Mammary epithelial cell (primary cell): ENCODE measurements at regions not wholly inside any gene's neighbourhood (a gene's known extent, or its start where the extent isn't known, plus 50 kb on each side); places are given as distances from the start of the nearest gene placed in this dataset.
"Not testable (repeated sequence)": the region's sequence is repeated elsewhere in the genome, so short reads cannot be mapped to it uniquely, and the experiment has no call there.

Experiments
- EZH2 ChIP-seq: IDR thresholded peaks from 2 replicates; pipeline ENCODE4 v1.6.1; 2012; ENCODE audit warnings: low read length, inconsistent platforms, borderline replicate concordance
- TF ChIP-seq, protein P1 (sequence below), 2 donors: IDR thresholded peaks in 1 of 2; conservative IDR thresholded peaks in 1 of 2; 2 replicates each; pipeline ENCODE4 v1.5.1; 2011 to 2012; ENCODE audit warnings: inconsistent platforms in 2 of 2, low read length in 2 of 2, mild to moderate bottlenecking in 2 of 2, control low read depth in 1 of 2, low read depth in 1 of 2; ENCODE audit not compliant: insufficient read depth in 1 of 2; ENCODE audit errors: extremely low read depth in 1 of 2

DNA sequence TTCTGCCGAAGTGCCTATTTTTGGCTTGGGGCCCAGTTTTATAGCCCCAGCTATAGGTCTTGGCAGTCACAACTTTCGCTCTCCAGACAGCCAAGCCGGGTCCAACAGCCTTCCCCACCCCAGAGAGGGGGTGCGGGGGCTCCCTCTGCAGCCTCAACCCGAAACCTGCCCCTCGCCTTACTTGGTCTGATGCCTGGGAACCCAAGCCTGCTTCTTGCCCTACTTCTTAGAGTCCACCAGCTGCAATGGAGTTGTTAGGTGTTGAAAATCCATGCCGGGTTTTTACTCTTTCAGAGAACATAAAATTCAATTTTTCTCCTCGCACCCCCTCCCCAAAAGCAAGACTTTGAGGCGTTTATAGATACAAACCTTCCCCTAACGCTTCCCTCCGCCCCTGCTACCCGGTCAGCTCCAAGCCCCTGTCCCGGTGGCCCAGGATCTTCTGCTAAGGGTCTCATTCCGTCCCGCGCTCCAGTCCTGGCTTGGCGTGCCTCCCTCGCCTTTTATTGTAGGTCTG, 116.7 kb downstream of the CRLF3 start:
- TF ChIP-seq, protein P1, sequence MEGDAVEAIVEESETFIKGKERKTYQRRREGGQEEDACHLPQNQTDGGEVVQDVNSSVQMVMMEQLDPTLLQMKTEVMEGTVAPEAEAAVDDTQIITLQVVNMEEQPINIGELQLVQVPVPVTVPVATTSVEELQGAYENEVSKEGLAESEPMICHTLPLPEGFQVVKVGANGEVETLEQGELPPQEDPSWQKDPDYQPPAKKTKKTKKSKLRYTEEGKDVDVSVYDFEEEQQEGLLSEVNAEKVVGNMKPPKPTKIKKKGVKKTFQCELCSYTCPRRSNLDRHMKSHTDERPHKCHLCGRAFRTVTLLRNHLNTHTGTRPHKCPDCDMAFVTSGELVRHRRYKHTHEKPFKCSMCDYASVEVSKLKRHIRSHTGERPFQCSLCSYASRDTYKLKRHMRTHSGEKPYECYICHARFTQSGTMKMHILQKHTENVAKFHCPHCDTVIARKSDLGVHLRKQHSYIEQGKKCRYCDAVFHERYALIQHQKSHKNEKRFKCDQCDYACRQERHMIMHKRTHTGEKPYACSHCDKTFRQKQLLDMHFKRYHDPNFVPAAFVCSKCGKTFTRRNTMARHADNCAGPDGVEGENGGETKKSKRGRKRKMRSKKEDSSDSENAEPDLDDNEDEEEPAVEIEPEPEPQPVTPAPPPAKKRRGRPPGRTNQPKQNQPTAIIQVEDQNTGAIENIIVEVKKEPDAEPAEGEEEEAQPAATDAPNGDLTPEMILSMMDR (conservative IDR thresholded peaks at IDR 0.05 in 1 of 2, IDR thresholded peaks at IDR 0.05 in 1 of 2; ENCODE audit: extremely low read depth in 1 of 2, insufficient read depth in 1 of 2, low read depth in 1 of 2, low read length in 2 of 2): not testable (repeated sequence)
- not testable (repeated sequence) for TF ChIP-seq EZH2
